ENCODE measurements at regions not wholly inside any gene's neighbourhood (a gene's known extent, or its start where the extent isn't known, plus 50 kb on each side); places are given as distances from the start of the nearest gene placed in this dataset.
"Not testable (repeated sequence)": the region's sequence is repeated elsewhere in the genome, so short reads cannot be mapped to it uniquely, and the experiment has no call there.

DNA sequence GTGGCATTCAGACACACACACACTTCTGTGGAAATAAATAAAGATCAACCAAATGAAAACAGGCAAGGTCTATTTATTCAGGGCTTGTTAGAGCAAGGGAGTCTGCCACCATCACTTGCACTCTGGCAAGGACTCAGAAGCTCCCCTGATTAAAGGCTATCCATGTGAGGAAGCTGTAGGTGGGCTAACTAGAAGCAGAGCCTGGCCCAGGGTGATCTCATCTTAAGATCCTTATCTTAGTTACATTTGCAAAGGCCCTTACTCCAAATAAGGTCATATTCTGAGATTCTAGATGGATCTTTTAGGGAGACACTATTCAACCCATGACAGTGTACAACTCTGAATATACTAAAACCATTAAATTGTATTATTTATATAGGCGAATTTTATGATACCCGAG, 190.0 kb upstream of the SRD5A2 start:
- no peaks in the 10 kb centered on the region for H3K79me2 ChIP-seq (ENCODE audit: low read length)
- H3K4me3 ChIP-seq (ENCODE audit: low read length) = no peak overlapping the region
- H2AFZ ChIP-seq (ENCODE audit: low read depth, low read length) = no peak overlapping the region
- H3K27ac ChIP-seq (ENCODE audit: low read length) = no peak overlapping the region
- H3K27me3 ChIP-seq (ENCODE audit: low read depth, low read length) = no peaks in the 10 kb centered on the region
- no peaks in the 10 kb centered on the region for H4K20me1 ChIP-seq (ENCODE audit: insufficient read depth, low read length)
- H3K36me3 ChIP-seq (replicated peaks; ENCODE audit: low read depth, low read length) = no peaks in the 10 kb centered on the region
- no peaks in the 10 kb centered on the region for H3K4me1 ChIP-seq (ENCODE audit: low read length)
- H3K9ac ChIP-seq (ENCODE audit: low read length) = no peak overlapping the region
- H3K9me3 ChIP-seq (ENCODE audit: insufficient read depth, low read length) = no peaks in the 10 kb centered on the region
- H3K4me2 ChIP-seq (ENCODE audit: low read length) = no peak overlapping the region
- no peak for TF ChIP-seq CTCF (IDR thresholded peaks at IDR 0.05; ENCODE audit: low read depth, low read length)
- TF ChIP-seq EZH2phosphoT487 (IDR thresholded peaks at IDR 0.05; ENCODE audit: low read depth) = no peak

- H2AFZ ChIP-seq (ENCODE audit: low read depth, low read length) = no peak overlapping the region
- H3K27ac ChIP-seq (ENCODE audit: low read length) = no peak overlapping the region
- TF ChIP-seq EZH2phosphoT487 (IDR thresholded peaks at IDR 0.05; ENCODE audit: low read depth) (no peak), CTCF (IDR thresholded peaks at IDR 0.05; ENCODE audit: low read depth, low read length) (no peak)
- H3K27me3 ChIP-seq (ENCODE audit: low read depth, low read length) = no peaks in the 10 kb centered on the region
- no peaks in the 10 kb centered on the region for H3K79me2 ChIP-seq (ENCODE audit: low read length)
- no peaks in the 10 kb centered on the region for H3K4me1 ChIP-seq (ENCODE audit: low read length)
- no peak overlapping the region for H3K4me2 ChIP-seq (ENCODE audit: low read length)
- H3K9me3 ChIP-seq (ENCODE audit: insufficient read depth, low read length) = no peaks in the 10 kb centered on the region
- no peaks in the 10 kb centered on the region for H3K36me3 ChIP-seq (replicated peaks; ENCODE audit: low read depth, low read length)
- H3K4me3 ChIP-seq (ENCODE audit: low read length) = no peak overlapping the region
- H4K20me1 ChIP-seq (ENCODE audit: insufficient read depth, low read length) = no peaks in the 10 kb centered on the region
- no peak overlapping the region for H3K9ac ChIP-seq (ENCODE audit: low read length)
Measured at GRCh38 chr2:31765078-31765945, 184.6 kb upstream of the SRD5A2 start.

DNA sequence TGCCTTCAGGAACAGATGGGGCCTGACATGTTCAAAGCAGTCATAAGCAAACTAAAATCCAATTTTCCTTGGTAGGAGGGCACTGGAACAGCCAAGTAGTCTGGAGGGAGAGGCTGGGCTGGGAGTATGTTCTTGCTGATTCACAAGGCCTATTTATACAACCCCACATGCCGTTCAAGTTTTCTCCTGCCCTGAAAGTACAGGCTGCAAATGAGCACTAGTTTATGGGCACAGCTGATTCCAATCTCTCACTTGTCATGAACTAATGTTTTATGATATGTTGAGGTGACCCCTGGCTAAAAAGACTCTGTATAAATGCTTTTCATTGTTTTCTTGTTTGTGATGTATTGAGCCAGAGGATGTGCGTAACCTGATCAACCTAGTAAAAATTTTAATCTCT, 183.4 kb upstream of the SRD5A2 start:
- Histone ChIP-seq H4K20me1 (ENCODE audit: insufficient read depth, low read length) (no peaks in the 10 kb centered on the region), H3K36me3 (replicated peaks; ENCODE audit: low read depth, low read length) (no peaks in the 10 kb centered on the region)
- no peak for TF ChIP-seq EZH2phosphoT487 (IDR thresholded peaks at IDR 0.05; ENCODE audit: low read depth)
- no peak for TF ChIP-seq CTCF (IDR thresholded peaks at IDR 0.05; ENCODE audit: low read depth, low read length)

DNA sequence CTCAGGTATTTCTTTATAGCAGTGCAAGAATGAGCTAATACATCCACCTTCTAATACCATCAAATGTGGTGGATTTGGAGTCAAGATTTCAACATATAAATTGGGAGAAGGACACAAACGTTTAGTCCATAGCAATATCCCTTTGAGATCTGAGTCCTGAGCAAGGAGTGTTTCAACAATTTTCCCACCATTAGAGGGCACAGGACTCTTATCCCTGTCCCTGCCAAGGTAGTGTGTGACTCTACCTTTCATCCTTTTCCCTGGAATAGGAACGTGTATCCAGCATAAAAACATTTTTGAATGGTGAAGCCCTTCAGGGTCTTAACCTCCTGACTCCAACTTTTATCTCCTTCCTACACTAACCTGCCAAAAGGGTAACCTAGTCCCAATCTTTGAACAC, 181.3 kb upstream of the SRD5A2 start:
- H3K9me3 ChIP-seq (ENCODE audit: insufficient read depth, low read length) = no peaks in the 10 kb centered on the region
- H2AFZ ChIP-seq (ENCODE audit: low read depth, low read length) = no peak overlapping the region
- H3K27ac ChIP-seq (ENCODE audit: low read length) = no peak overlapping the region
- H3K4me1 ChIP-seq (ENCODE audit: low read length) = no peaks in the 10 kb centered on the region
- TF ChIP-seq EZH2phosphoT487 (IDR thresholded peaks at IDR 0.05; ENCODE audit: low read depth) (no peak), CTCF (IDR thresholded peaks at IDR 0.05; ENCODE audit: low read depth, low read length) (no peak)
- H3K4me3 ChIP-seq (ENCODE audit: low read length) = no peak overlapping the region
- H3K27me3 ChIP-seq (ENCODE audit: low read depth, low read length) = no peaks in the 10 kb centered on the region
- H3K9ac ChIP-seq (ENCODE audit: low read length) = no peak overlapping the region
- H3K4me2 ChIP-seq (ENCODE audit: low read length) = no peak overlapping the region
- H3K36me3 ChIP-seq (replicated peaks; ENCODE audit: low read depth, low read length) = no peaks in the 10 kb centered on the region
- no peaks in the 10 kb centered on the region for H3K79me2 ChIP-seq (ENCODE audit: low read length)
- H4K20me1 ChIP-seq (ENCODE audit: insufficient read depth, low read length) = no peaks in the 10 kb centered on the region

More for the DNA sequence above, 183.4 kb upstream of the SRD5A2 start:
- Histone ChIP-seq H3K4me1 (ENCODE audit: low read length) (no peaks in the 10 kb centered on the region), H3K79me2 (ENCODE audit: low read length) (no peaks in the 10 kb centered on the region), H3K4me2 (ENCODE audit: low read length) (no peak overlapping the region), H3K4me3 (ENCODE audit: low read length) (no peak overlapping the region), H3K9me3 (ENCODE audit: insufficient read depth, low read length) (no peaks in the 10 kb centered on the region), H3K27ac (ENCODE audit: low read length) (no peak overlapping the region), H3K9ac (ENCODE audit: low read length) (no peak overlapping the region), H3K27me3 (ENCODE audit: low read depth, low read length) (no peaks in the 10 kb centered on the region), H2AFZ (ENCODE audit: low read depth, low read length) (no peak overlapping the region)

- not testable (repeated sequence) for H3K79me2 ChIP-seq (ENCODE audit: low read length); H3K27ac ChIP-seq (ENCODE audit: low read length); H3K9ac ChIP-seq (ENCODE audit: low read length); H3K36me3 ChIP-seq (replicated peaks; ENCODE audit: low read depth, low read length); H3K4me2 ChIP-seq (ENCODE audit: low read length); H3K9me3 ChIP-seq (ENCODE audit: insufficient read depth, low read length); H3K4me3 ChIP-seq (ENCODE audit: low read length); H3K27me3 ChIP-seq (ENCODE audit: low read depth, low read length); H2AFZ ChIP-seq (ENCODE audit: low read depth, low read length); H3K4me1 ChIP-seq (ENCODE audit: low read length); H4K20me1 ChIP-seq (ENCODE audit: insufficient read depth, low read length)
Measured at GRCh38 chr2:31757351-31757750, 176.6 kb upstream of the SRD5A2 start.

DNA sequence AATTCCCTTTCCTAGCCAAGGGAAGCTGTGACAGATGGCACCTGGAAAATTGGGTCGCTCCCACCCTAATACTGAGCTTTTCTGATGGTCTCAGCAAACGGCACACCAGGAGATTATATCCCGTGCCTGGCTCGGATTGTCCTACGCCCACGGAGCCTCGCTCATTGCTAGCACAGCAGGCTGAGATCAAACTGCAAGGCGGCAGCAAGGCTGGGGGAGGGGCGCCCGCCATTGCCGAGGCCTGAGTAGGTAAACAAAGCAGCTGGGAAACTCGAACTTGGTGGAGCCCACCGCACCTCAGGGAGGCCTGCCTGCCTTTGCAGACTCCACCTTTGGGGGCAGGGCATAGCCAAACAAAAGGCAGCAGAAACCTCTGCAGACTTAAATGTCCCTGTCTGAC, 168.0 kb upstream of the SRD5A2 start:
- not testable (repeated sequence) for H3K4me1 ChIP-seq (ENCODE audit: low read length); H2AFZ ChIP-seq (ENCODE audit: low read depth, low read length)

More for the DNA sequence above, 168.0 kb upstream of the SRD5A2 start:
- not testable (repeated sequence) for H3K27me3 ChIP-seq (ENCODE audit: low read depth, low read length); H3K9me3 ChIP-seq (ENCODE audit: insufficient read depth, low read length); H3K79me2 ChIP-seq (ENCODE audit: low read length); H4K20me1 ChIP-seq (ENCODE audit: insufficient read depth, low read length); H3K4me2 ChIP-seq (ENCODE audit: low read length); H3K4me3 ChIP-seq (ENCODE audit: low read length); H3K9ac ChIP-seq (ENCODE audit: low read length); H3K36me3 ChIP-seq (replicated peaks; ENCODE audit: low read depth, low read length); H3K27ac ChIP-seq (ENCODE audit: low read length)

All from OCI-LY3 (cell line).